ENCODE measurements at regions not wholly inside any gene's neighbourhood (a gene's known extent, or its start where the extent isn't known, plus 50 kb on each side); places are given as distances from the start of the nearest gene placed in this dataset.

DNA sequence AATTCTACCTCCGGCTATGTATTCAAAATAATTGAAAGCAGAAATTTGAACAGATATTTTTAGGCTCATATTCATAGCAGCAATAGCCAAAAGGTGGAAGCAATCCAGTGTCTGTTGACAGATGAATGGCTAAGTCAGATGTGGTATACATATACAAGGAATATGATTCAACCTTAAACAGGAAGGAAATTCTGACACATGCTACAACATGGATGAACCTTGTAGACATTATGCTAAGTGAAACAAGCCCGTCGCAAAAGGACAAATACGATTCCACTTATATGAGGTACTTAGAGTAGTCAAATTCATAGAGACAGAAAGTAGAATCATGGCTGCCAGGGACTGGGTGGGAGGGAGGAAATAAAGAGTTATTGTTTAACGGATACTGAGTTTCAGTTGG is 331.6 kb downstream of the PCNX1 start:
- no peak for DNase-seq (ENCODE audit: low read depth)
- TF ChIP-seq, protein P1, sequence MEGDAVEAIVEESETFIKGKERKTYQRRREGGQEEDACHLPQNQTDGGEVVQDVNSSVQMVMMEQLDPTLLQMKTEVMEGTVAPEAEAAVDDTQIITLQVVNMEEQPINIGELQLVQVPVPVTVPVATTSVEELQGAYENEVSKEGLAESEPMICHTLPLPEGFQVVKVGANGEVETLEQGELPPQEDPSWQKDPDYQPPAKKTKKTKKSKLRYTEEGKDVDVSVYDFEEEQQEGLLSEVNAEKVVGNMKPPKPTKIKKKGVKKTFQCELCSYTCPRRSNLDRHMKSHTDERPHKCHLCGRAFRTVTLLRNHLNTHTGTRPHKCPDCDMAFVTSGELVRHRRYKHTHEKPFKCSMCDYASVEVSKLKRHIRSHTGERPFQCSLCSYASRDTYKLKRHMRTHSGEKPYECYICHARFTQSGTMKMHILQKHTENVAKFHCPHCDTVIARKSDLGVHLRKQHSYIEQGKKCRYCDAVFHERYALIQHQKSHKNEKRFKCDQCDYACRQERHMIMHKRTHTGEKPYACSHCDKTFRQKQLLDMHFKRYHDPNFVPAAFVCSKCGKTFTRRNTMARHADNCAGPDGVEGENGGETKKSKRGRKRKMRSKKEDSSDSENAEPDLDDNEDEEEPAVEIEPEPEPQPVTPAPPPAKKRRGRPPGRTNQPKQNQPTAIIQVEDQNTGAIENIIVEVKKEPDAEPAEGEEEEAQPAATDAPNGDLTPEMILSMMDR (conservative IDR thresholded peaks at IDR 0.05; ENCODE audit: low read length) = no peak
- H3K4me3 ChIP-seq (ENCODE audit: low read length) = no peak overlapping the region

DNA sequence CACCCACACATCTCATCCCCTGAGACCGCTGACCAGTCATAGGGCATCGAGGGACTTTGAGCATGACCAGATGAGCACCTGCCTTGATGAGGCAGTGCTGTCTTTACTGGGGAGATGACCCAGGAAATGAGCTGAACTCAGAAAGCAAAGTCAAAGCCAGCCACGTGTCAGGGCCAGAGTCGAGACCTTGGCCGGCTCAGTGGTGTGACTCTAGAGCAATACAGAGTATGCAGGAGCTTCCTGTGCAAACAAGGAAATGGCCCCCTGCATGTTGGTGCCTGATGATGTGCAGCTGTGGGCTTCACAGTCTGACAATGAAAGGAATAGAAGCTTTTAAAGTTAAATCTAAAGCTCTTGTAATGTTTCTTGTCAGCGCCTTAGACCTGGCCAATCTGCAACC is 332.9 kb downstream of the PCNX1 start:
- DNase-seq (ENCODE audit: low read depth) = no peak
- TF ChIP-seq, protein P1 (conservative IDR thresholded peaks at IDR 0.05; ENCODE audit: low read length) = no peak

DNA sequence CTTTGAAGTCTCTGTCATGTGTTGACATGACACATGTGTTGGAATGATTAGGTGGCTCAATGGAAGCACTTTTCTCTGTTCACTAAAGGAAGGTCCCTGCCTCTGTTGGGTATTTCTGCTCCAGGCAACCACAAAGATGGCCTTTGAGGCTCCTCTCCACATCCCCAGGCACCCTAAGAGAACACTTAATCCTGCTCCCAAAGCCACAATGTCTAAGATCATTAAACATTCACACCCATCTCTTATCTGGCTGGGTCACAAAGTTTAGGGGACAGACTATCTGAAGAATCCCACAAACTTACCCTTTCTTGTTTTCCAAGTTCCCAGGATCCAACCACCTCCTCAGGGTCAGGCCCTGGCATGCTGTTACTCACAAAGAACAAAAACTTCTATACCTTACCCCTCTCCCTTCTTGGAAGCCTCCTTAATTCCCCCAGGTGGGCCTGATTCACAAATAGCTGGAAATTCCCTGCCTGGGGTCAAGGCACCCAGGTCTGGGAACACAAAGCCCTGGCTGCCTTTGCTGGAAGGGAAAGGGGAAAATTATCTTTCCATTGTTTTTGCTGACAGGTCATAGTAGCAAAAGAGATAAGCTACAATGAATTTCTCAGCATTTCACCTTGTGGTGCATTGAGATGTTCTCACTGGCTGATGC is 333.7 kb downstream of the PCNX1 start:
- TF ChIP-seq, protein P1 (conservative IDR thresholded peaks at IDR 0.05; ENCODE audit: low read length) = no peak
- no peak for DNase-seq (ENCODE audit: low read depth)
- no peak overlapping the region for H3K4me3 ChIP-seq (ENCODE audit: low read length)

More for the DNA sequence above, 332.9 kb downstream of the PCNX1 start:
- H3K4me3 ChIP-seq (ENCODE audit: low read length) = no peak overlapping the region

DNA sequence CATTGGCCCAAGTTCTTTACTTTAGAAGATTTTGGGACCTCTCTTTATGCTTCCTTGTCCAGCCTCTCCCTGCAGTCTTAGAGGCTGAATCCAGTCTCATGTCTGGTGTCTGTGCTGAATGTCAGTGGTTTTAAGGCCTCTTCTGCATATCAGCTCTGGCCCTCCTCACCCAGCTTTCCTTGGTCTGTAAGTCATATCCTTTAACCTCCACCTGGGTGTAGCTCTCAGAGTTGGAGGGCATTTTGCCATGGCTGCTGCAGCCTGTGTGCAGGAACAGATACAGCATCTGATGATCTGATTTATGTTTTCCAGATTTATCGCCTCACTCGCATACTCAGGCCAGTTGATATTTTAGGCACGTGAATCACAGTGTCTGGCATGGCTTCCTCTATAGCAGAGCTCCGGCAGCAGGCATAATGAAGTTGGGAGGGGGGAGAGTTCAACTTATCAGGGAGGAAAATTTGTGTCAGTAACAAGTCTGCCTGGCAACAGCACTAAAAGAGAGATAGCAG is 335.0 kb downstream of the PCNX1 start:
- TF ChIP-seq, protein P1 (conservative IDR thresholded peaks at IDR 0.05; ENCODE audit: low read length) = no peak
- peak; percentile 94 for DNase-seq (ENCODE audit: low read depth)
- no peak overlapping the region for H3K4me3 ChIP-seq (ENCODE audit: low read length)

DNA sequence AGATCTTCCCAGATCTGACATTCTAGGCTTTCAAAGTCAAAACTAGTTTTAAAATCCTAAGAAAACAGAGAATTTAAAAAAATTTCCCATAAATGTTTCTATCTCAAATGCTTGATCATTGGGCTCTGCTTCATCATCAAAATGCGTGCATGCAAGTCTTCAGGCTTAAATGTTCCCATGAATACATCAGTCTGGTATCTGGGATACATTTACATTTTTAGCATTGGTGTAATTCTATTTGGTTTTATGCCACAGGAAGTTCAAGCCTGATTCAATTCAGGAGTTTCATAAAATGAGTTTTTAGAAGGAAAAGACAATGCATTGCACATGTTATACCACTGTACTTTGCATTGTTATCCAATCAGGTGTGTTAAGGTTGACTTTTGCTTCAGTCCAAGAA is 336.4 kb downstream of the PCNX1 start:
- H3K4me3 ChIP-seq (ENCODE audit: low read length) = no peak overlapping the region
- TF ChIP-seq, protein P1 (conservative IDR thresholded peaks at IDR 0.05; ENCODE audit: low read length) = no peak
- peak; percentile 96 for DNase-seq (ENCODE audit: low read depth)

DNA sequence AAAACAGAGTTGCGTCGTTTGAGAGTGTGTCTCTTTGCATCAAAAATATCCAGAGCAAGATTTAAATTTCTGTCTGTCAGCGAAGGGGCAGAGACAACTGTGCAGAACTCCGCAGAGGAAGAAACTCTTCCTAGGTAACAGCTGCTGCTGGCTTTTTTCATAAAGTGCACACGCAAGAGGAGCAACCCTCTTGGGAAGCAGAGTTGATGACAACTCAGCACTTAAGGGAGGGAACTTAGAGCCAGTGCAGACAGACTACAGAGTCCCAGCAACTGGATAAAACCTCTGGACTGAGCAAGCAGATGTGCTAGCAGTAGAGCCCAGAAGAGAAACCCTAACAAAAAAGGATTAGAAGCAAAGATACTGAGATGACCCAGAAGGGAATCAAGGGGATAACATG is 337.1 kb downstream of the PCNX1 start:
- TF ChIP-seq, protein P1 (conservative IDR thresholded peaks at IDR 0.05; ENCODE audit: low read length) = no peak
- DNase-seq (ENCODE audit: low read depth) = peak; percentile 92

DNA sequence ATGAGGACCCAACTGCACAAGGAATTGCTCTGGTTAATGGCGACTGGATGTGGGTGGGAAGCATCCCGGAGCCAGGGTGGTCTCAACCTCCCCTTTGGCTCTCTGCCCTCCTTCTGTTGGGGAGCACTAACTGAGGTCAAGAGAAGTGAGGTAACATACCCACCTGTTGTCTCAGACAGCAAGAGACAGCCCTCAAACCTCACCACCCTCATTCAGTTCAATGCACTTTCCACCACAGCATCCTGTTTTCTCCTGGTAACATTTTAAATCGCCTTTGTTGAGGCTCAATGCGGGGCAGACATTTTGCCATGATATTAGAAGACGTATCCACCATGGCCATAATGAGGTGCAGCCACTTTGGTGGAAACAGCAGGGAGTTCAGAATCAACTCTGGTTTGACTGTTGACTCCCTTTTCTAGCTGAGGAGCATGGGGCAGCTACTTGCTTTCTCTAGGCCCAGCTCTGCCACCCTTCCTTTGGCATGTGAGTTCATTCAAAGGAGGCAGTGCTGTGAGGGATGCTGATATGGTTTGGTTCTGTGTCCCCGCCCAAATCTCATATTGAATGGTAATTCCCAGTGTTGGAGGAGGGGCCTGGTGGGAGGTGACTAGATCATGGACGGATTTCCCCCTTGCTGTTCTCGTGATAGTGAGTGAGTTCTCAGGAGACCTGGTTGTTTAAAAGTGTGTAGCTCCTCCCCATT is 338.6 kb downstream of the PCNX1 start:
- H3K4me3 ChIP-seq (ENCODE audit: low read length) = no peak overlapping the region
- TF ChIP-seq, protein P1 (conservative IDR thresholded peaks at IDR 0.05; ENCODE audit: low read length) = no peak
- DNase-seq (ENCODE audit: low read depth) = no peak

More for the DNA sequence above, 337.1 kb downstream of the PCNX1 start:
- H3K4me3 ChIP-seq (ENCODE audit: low read length) = peak overlapping the region; percentile 8; the same call in 1 of the 2 replicates
